ENCODE measurements at regions not wholly inside any gene's neighbourhood (a gene's known extent, or its start where the extent isn't known, plus 50 kb on each side); places are given as distances from the start of the nearest gene placed in this dataset.

- no peak for DNase-seq
Observed at GRCh38 chr1:96016219-96016618, 705.4 kb upstream of the PTBP2 start.

GRCh38 chr1:96020378-96020777, 701.2 kb upstream of the PTBP2 start:
- no peak for DNase-seq

DNA sequence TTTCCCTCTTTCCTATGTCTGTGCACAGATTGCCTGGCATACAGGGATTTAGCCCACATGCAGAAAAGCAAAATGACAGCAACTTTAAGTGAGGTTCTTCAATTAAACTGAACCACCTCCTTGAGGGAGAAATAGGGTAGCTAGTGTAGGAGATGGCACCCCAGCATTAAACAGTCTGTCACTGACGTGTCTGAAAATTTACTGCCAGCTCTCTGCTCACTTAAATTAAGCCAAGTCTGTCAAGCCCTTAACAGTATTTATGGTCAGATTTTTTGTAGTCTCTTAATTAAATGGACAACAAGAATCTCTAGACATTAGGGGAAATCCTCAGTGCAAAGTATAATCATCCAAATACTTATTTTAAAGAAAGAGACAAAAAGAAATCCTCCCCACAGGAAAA, 696.5 kb upstream of the PTBP2 start:
- no peak for DNase-seq

DNA sequence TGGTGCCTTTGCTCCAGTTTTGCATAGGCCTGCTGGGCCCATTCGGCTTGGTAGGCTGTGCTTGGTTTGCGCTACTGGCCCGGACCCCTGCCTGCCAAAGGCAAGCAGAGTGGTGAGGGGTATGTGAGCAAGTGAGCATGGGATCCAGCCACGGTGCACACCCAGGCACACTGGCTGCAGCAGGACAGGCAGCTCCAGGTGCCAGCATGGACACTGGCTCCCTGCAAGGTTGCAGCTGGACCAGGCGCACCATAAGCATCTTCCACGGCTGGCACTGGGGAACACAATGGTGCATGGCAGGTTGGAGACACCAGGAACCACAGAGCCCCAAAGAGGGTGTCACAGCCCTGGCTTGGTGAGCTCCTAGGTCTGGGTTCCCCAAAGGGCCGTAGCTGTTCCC, 693.5 kb upstream of the PTBP2 start:
- DNase-seq: no peak

DNA sequence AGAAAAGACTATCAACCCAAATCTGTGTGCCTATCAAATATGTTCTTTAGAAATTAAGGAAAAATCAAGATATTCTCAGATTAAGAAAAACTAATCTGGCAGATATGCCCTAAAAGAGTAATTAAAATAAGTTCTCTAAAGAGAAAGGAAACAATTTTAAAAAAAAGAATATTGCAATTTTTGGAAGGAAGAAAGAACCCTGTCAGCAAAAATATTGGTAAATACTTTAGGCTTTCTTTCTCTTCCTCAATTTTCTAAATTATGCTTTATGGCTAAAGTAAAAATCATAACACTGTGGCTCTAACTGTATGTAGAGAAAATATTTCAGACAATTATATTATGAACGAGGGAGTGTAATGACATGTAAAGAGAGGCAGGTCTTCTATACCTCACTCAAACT, 691.3 kb upstream of the PTBP2 start:
- no peak for DNase-seq

DNA sequence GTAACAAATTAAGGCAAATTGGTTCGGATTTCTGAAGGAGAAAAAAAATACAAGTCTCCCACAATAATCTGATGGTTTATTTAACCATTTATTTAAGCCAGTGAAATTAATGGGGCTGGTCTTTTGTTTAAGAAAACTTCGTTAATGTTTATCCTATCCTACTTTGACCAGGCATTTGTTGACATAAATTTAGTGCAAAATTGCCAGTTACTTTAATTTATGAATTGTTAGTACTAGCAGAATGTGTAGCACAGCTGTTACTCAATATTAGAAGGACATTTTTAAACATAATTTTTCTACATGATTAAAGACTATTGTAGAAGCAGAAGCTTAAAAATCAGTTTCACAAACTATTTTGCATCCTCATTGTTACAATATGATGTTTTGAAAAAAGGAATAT, 687.6 kb upstream of the PTBP2 start:
- no peak for DNase-seq

- no peak for DNase-seq
Observed at GRCh38 chr1:96036763-96037162, 684.8 kb upstream of the PTBP2 start.

DNA sequence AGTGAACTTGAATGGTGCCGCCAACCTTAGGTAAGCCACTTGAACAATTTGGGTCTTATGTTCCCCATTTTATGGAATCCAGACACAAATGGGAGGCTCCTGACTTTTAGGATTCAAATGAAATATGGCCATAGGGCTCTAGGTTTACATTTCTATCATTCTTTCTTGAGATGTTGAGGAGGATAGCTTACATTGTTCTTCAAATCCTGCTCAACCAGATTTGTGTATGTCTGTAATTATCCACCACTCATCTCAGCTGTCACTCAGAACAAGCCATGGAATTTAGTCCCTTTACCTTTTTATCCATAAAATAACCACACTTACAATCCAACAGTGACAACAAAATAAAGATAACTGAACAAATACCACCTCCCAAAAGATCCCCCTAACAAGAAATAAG, 682.9 kb upstream of the PTBP2 start:
- DNase-seq: no peak

- no peak for DNase-seq
Observed at GRCh38 chr1:96039910-96040309, 681.7 kb upstream of the PTBP2 start.

DNA sequence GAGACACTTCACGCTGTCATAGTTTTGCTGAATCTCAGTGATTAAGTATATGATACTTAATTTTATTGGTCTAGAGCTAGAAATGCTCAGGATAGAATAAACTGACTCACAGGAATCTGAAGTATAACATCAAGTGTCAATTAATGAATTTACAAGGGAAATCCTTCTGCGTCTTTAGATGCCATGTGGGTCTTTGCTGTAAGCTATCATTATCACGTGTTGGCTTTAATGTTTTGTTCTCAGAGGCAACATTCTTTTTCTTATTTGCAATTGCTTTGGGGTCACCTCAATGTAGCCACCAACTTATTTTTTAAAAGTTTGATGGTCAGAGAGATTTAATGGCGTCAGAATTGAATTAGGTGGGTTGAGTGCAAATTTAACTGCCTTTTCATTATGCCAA, 680.1 kb upstream of the PTBP2 start:
- no peak for DNase-seq

- no peak for DNase-seq
Observed at GRCh38 chr1:96048572-96049212, 672.9 kb upstream of the PTBP2 start.

DNA sequence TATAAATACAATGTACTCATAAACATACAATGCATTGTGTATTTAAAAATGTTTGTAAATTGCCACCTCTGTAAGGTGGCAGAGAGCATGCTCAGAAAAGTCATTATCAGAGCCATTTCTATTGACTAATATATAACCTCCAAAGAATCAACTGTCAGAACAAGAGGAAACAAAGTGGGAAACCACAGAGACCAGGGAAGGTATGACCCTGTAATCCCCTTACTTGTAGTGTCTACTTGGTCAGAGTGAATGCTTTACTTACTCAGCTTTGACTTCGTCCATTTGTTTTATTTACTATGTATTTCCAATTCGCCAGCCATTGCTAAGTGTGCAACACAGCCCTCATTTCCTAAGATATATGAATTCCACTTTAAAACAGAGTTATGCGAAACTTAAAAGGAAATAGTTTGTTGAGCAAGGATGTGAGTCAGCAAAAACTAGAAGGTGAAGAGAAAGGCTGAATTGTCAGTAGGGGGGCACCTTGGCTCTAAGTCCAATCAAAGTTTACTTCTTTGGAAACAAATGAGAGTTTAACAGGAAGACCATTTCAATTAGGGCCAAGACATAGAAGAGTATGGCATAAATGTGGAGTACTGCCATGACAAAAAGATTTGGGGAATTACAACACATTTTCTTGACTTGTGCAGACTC, 671.7 kb upstream of the PTBP2 start:
- no peak for DNase-seq

- DNase-seq: no peak
Observed at GRCh38 chr1:96059276-96059675, 662.3 kb upstream of the PTBP2 start.

DNA sequence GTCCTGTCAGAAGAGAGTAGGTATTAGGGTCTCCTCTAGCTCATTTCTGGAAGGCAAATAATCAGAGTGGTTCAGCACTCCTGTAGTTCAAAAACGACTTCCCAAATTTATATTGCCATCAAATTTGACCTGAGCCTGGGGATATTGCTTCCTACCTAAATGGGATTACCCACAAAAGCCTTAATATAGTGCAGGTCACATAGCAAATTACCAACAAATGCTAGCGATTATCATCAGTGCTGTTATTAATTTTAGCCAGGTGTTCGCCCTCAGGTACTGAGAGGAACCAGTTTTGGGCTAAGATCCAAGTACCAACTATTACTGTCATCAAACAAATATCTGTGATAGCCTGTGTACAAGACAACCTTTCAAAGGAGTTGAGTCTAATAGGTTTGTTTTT, 661.8 kb upstream of the PTBP2 start:
- no peak for DNase-seq

GRCh38 chr1:96060621-96061020, 661.0 kb upstream of the PTBP2 start:
- no peak for DNase-seq

- no peak for DNase-seq
Observed at GRCh38 chr1:96072021-96072420, 649.6 kb upstream of the PTBP2 start.

- DNase-seq: no peak
Observed at GRCh38 chr1:96073100-96073499, 648.5 kb upstream of the PTBP2 start.

DNA sequence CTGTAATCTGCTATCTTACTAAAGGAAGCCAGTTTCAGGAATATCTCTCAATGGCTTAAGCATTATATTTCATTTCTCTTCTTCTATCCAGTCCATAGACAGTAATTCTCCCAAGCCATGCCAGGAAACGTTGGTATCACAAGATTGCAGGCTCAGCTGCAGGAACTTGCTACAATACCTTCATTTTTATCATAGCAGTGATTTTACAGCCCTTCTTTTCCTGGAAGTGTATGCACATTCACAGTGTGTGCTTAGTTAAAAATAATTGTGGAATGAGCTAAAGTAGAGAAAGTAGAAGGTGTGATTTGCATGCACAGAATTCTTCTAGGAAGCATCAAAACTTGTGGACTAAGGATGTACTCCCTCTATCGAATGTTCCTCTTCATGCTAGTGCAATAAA, 647.2 kb upstream of the PTBP2 start:
- DNase-seq: no peak

DNA sequence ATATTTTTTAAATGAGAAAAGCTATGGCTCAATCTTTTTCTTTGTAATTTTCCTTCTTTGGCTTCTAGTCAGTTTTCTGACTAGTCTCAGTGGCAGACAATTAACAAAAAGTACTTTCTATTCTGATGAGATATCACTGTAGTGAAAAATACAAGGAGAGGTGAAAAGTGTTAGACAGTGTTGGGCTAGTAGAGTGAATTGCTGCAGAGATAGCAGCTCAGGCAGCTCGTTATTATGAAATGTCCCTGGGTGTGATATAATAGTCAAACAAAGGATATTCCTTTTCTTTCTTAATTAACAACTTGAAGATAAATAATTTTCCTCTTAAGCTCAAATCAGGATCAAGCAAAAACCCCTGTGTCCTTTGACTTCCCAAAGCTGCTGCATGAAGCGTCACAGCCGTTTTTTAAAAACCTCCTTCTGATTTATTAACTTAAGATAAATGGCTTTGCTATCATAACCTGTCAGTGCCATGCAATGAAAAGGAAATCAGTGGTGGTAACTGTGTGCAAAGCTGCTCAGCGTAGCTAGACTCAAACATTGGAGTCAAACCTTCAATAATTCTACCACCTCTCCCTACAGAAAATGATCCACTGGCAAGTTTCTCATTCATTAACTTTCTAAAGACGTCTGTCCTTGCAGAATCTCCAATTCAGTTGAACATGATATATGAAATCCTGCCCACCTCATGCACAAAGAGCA, 646.6 kb upstream of the PTBP2 start:
- DNase-seq: no peak

- DNase-seq: no peak
Observed at GRCh38 chr1:96075704-96076455, 645.7 kb upstream of the PTBP2 start.

DNA sequence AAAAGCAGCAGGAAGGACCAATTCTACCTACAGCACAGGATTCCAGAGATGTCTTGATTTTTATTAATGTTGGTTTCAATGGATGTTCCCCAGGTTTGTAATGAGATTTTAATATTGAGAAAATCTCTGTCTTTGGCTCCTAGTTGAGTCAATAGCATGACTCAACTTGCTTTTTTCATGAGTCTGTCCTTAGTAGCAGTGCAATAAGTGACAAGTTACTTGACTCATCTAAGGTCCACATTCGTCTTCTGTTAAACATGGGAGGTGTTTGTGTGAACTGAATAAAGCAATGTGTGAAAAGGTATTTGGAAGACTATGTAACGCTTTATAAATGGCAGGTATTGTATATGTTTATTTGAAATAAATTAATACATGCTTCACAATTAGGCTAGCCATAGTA, 645.0 kb upstream of the PTBP2 start:
- DNase-seq: no peak

DNA sequence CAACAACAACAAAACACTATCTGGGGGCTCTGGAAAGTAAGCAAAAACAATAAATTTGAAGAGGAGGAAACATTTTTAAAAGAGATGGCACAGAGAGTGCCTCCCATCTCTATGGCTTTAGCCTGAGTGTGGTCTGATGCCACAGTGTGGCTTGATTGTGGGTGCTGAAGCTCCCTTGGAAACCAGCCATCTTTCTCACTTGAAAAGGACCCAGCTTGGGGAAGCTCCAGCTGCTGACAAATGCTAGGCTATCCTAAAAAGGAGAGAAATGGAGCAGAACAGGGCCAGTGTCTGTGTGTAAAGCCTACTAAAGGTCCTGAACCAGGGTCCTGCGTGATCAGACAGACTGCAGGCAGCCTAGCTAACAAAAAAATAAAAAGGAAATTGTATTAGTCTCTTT, 642.0 kb upstream of the PTBP2 start:
- DNase-seq: no peak

GRCh38 chr1:96080925-96081324, 640.7 kb upstream of the PTBP2 start:
- DNase-seq: no peak

- DNase-seq: no peak
Observed at GRCh38 chr1:96087719-96088118, 633.9 kb upstream of the PTBP2 start.

All from activated CD4-positive, alpha-beta T cell treated with anti-CD3 and anti-CD28 coated beads, Interleukin-10, Interleukin-2, amounts not matched to agents 100 ng/mL and 50 ng/mL, durations not matched to agents 16 hours and 8 hours (primary cell).